Small intestine (tissue), 7 donors: ENCODE measurements at regions not wholly inside any gene's neighbourhood (a gene's known extent, or its start where the extent isn't known, plus 50 kb on each side); places are given as distances from the start of the nearest gene placed in this dataset.
"Not testable (repeated sequence)": the region's sequence is repeated elsewhere in the genome, so short reads cannot be mapped to it uniquely, and the experiment has no call there.

Experiments
- DNase-seq, 2 donors: peaks; one replicate each; pipeline versions ENCODE4 v3.0.0 to v3.0.0-alpha.2; 2013
- FAIRE-seq: peaks from 2 replicates; lab custom pipeline; 2012; peaks lifted over from hg19 to GRCh38; lab: Jason Lieb, UNC
- H3K27ac ChIP-seq, 3 donors: one replicate each; pipeline ENCODE4 v1.5.1; 2013; ENCODE audit warnings: low read length in 2 of 3, mild to moderate bottlenecking in 2 of 3, control low read depth in 1 of 3, inconsistent platforms in 1 of 3, low read depth in 1 of 3, moderate library complexity in 1 of 3
- H3K27me3 ChIP-seq, 3 donors: one replicate each; pipeline ENCODE4 v1.6.1; 2013; ENCODE audit warnings: low read length in 3 of 3, inconsistent platforms in 1 of 3; ENCODE audit not compliant: control insufficient read depth in 3 of 3, insufficient read depth in 3 of 3
- H3K36me3 ChIP-seq, 3 donors: one replicate each; pipeline ENCODE4 v1.6.1; 2013; ENCODE audit warnings: low read length in 3 of 3, inconsistent platforms in 1 of 3, low read depth in 1 of 3, mild to moderate bottlenecking in 1 of 3, moderate library complexity in 1 of 3; ENCODE audit not compliant: control insufficient read depth in 3 of 3, insufficient read depth in 2 of 3
- H3K4me1 ChIP-seq, 3 donors: one replicate each; pipeline ENCODE4 v1.6.1; 2013; ENCODE audit warnings: low read length in 2 of 3, inconsistent platforms in 1 of 3, low read depth in 1 of 3, mild to moderate bottlenecking in 1 of 3, moderate library complexity in 1 of 3; ENCODE audit not compliant: control insufficient read depth in 3 of 3, insufficient read depth in 2 of 3
- H3K4me3 ChIP-seq, 3 donors: one replicate each; pipeline ENCODE4 v1.5.1; 2013; ENCODE audit warnings: low read length in 3 of 3, control low read depth in 1 of 3, inconsistent platforms in 1 of 3, low read depth in 1 of 3, mild to moderate bottlenecking in 1 of 3, moderate library complexity in 1 of 3
- H3K9me3 ChIP-seq, 2 donors: one replicate each; pipeline ENCODE4 v1.6.1; 2013; ENCODE audit warnings: low read depth in 1 of 2, low read length in 1 of 2; ENCODE audit not compliant: control insufficient read depth in 2 of 2, insufficient read depth in 1 of 2
- WGBS, 3 donors: extraction: QIAGEN DNeasy Blood & Tissue Kit; methylation state at CpG; one replicate each; pipeline ENCODE4 v1.1.7; 2013; 5-methylcytosine and 5-hydroxymethylcytosine counted together
- donor health status: healthy with polysubstance abuse.
- donor health status: control.
- donor health status: control.
- donor health status: Bipolar disorder and iron deficiency.
- donor health status: healthy.

DNA sequence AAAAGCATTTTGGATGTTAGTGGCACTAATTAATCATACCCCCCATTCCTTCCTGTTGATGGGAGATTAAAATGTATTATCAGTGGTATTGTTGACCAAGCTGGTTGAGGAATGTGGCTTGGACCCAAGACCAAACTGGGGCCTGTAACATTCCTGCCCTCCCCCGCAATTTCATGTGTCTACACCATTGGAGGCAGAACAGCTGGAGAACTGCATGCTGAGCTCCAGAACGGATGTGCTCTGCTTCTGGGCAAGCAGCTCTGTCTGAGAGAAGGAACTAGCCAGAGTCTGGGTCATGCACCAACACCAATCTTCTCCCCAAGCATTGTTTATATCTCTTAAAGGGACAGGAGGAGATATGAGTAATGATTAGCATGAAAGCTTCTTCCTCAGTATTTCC, 185.5 kb downstream of the CEP135 start:
- DNase-seq (no peak), FAIRE-seq (no peak)
- Histone ChIP-seq H3K4me3 (no peak overlapping the region), H3K9me3 (no peaks in the 10 kb centered on the region), H3K27me3 (no peaks in the 10 kb centered on the region), H3K36me3 (no peaks in the 10 kb centered on the region), H3K27ac (no peak overlapping the region), H3K4me1 (peaks cover 0 to 1% (median 0%) of the 10 kb centered on the region in 3 donors)
- WGBS, 3 donors = 47 to 81% (median 49%) methylated on average over 2 of the region's 2 CpGs

DNA sequence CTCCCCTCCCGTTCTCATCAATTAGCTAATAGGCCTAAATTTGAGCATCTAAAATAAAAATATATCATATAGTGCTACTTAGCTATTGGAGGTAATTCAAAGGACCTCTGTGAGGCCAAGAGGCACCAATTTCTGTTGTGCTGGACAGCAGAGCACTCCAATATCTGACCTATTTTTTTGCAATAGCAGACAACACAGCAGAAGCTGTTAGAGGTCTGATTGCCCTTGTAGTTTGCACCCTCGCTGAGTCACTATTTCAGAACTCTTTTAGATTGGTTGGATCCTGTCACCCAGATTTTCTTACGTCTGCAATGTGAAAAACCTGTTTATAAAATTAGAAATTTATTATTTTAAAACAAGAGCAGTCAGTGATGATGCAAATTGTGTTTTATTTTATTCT, 184.1 kb downstream of the CEP135 start:
- FAIRE-seq (no peak), DNase-seq (peak; percentile 5 to 18)
- Histone ChIP-seq H3K36me3 (no peaks in the 10 kb centered on the region), H3K9me3 (no peaks in the 10 kb centered on the region), H3K4me1 (peaks cover 0 to 1% (median 0%) of the 10 kb centered on the region in 3 donors), H3K27ac (no peak overlapping the region), H3K4me3 (no peak overlapping the region), H3K27me3 (no peaks in the 10 kb centered on the region)
- WGBS, 3 donors = 74 to 80% (median 76%) methylated on average over 3 of the region's 3 CpGs

DNA sequence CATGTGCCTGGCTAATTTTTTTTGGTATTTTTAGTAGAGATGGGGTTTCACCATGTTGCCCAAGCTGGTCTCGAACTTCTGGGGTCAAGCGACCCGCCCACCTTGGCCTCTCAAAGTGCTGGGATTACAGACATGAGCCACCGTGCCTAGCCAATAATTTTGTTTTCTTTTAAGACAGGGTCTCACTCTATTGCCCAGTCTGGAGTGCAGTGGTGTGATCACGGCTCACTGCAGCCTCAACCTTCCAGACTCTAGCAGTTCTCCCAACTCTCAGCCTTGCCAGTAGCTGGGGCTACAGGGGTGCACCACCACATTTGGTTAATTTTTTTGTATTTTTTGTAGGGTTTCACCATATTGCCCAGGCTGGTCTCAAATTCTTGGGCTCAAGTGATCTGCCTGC, 183.4 kb downstream of the CEP135 start:
- not testable (repeated sequence) for DNase-seq, H3K27ac ChIP-seq, H3K36me3 ChIP-seq, H3K9me3 ChIP-seq, H3K4me3 ChIP-seq, H3K27me3 ChIP-seq, FAIRE-seq, H3K4me1 ChIP-seq
- WGBS, 3 donors = 81 to 87% (median 82%) methylated on average over 5 of the region's 5 CpGs

DNA sequence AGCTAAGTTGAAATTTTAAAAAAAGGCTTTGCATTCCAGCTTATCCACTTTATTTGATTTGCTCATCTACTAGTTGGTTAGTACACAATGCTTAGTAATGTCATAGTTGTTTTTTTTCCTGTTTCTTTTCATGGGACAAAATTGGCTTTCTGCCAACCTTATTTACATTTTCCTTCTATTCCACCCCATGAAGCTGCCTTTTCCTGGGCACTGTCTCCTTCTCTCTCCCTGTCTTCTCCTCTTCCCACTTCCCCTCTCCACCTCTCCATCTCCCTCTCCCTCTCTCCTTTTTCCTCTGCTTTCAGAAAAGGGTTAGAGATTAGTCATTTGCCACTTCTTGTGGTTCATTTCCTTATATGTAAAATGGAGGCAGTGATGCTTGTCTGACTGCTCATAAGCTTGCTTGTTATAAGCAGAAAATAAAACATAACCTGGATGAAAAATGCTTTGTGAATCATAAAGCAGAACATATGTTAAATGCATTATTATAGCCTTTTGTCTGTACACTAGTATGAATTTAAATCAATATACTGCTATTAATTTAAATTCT, 181.9 kb downstream of the CEP135 start:
- Histone ChIP-seq H3K4me1 (peaks cover 0 to 1% (median 0%) of the 10 kb centered on the region in 3 donors), H3K27me3 (no peaks in the 10 kb centered on the region)
- FAIRE-seq = no peak

DNA sequence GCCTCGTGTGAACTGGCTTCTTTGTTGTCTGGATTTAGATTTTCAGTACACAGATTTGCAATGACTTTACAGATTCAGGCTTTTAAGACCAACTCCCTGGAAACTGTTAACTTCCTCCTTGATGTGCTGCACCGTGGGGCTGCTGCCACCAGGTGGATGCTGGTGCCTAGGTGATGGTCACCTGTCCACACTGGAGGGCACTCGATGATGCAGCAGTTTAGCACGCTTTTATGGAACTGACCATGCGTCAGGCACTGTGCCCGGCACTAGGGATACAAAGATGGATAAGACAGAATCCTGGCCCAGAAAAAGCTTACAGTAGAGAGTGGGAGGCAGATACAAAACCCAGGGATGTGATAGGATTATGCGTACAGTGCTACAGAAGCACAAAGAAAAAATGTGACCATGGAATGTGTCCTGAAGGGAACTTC, 180.7 kb downstream of the CEP135 start:
- FAIRE-seq (no peak), DNase-seq (peak; percentile 73 to 76)
- Histone ChIP-seq H3K36me3 (no peaks in the 10 kb centered on the region), H3K4me1 (peaks cover 0 to 1% (median 0%) of the 10 kb centered on the region in 3 donors), H3K27me3 (no peaks in the 10 kb centered on the region), H3K9me3 (no peaks in the 10 kb centered on the region), H3K4me3 (no peak overlapping the region), H3K27ac (no peak overlapping the region)
- WGBS, 3 donors = 39 to 60% (median 43%) methylated on average over 7 of the region's 7 CpGs

More for the DNA sequence above, 181.9 kb downstream of the CEP135 start:
- no peak overlapping the region for H3K27ac ChIP-seq
- no peaks in the 10 kb centered on the region for H3K36me3 ChIP-seq
- no peak overlapping the region for H3K4me3 ChIP-seq
- H3K9me3 ChIP-seq = no peaks in the 10 kb centered on the region
- no peak for DNase-seq

DNA sequence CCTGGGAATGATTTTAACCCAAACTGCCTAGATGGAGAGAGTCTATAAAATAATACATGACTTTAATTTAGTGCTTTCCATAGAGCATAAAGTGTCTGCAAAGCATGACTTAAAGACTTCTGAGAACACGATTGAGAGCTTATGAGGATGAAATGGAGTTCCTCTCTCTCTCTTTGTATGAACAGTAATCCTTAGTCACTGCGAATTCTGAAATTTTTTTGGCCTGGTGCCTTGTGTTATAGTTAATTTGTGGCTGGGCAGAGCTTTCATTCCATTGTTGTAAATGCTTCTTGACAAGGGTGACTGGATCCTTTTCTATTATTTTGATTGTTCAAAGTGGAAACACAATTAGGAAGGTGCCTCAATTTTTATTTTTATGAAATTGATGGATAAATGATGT, 179.5 kb downstream of the CEP135 start:
- Histone ChIP-seq H3K36me3 (no peaks in the 10 kb centered on the region), H3K4me3 (no peak overlapping the region)

DNA sequence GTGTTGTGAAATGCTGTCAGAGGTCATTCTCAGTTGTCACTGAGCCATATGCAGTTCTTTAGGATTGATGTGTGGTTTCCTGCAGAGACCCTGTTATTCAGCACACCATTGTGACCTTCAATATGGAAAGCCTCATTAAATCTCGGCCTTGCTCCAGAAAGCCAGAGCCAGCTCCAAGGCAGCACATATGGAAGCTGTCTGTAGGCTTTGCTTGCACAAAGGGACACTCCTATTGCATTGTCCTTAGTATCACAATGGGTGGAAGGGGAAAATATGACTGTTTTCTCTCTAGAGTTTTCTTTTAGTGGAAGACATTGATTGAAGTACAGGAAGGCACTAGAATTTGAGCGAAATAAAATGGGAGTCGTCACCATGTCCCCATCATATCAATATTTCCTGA, 179.0 kb downstream of the CEP135 start:
- FAIRE-seq (no peak), DNase-seq (no peak)
- Histone ChIP-seq H3K4me3 (no peak overlapping the region), H3K27ac (no peak overlapping the region), H3K9me3 (no peaks in the 10 kb centered on the region), H3K4me1 (peaks cover 0 to 1% (median 0%) of the 10 kb centered on the region in 3 donors), H3K27me3 (no peaks in the 10 kb centered on the region), H3K36me3 (no peaks in the 10 kb centered on the region)
- 68 to 91% (median 83%) methylated on average over 3 of the region's 3 CpGs for WGBS, 3 donors

More for the DNA sequence above, 179.5 kb downstream of the CEP135 start:
- H3K4me1 ChIP-seq = peaks cover 0 to 1% (median 0%) of the 10 kb centered on the region in 3 donors
- WGBS, 3 donors = 45 to 66% (median 58%) methylated on average over 2 of the region's 2 CpGs
- DNase-seq = no peak
- H3K27ac ChIP-seq = no peak overlapping the region
- FAIRE-seq = no peak
- H3K9me3 ChIP-seq = no peaks in the 10 kb centered on the region
- no peaks in the 10 kb centered on the region for H3K27me3 ChIP-seq

DNA sequence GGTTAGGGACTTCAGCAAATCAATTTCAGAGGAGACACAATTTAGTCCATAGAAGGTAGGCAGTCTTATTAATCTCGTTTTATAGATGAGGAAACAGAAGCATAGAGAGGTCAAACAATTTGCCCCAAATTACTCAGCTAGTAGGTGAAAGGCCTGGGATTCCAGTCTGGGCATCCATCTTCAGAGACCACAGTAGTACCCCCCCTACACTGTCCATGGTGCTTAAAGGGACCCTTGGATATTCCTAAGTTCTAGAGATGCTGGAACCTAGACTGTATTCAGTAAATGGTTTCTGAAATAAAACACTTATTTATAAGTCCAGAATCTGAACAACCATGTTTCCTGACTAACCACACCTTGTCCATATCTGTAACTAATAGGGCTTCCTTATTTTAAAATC, 174.8 kb downstream of the CEP135 start:
- DNase-seq = no peak
- Histone ChIP-seq H3K4me3 (no peak overlapping the region), H3K36me3 (no peaks in the 10 kb centered on the region), H3K4me1 (no peaks in the 10 kb centered on the region), H3K9me3 (no peaks in the 10 kb centered on the region), H3K27ac (no peak overlapping the region), H3K27me3 (no peaks in the 10 kb centered on the region)
- 58 to 78% (median 73%) methylated on average over 1 of the region's 1 CpG for WGBS, 3 donors
- no peak for FAIRE-seq

DNA sequence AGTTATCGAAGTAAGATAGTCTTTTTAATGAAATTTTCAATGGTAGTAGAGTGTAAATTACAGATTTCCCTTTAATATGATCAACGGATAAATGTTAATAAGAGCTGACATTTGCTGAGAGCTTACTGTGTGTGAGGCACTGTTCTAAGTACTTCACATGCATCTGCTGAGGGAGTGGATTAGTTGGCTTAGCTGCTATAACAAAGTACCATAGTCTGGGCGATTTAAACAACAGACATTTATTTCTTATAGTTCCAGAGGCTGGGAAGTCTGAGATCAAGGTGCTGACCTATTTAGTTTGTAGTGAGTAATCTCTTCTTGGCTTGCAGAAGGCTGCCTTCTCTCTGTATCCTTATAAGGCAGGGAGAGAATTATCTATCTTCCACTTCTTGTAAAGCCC, 174.3 kb downstream of the CEP135 start:
- DNase-seq = no peak

More for the DNA sequence above, 174.3 kb downstream of the CEP135 start:
- FAIRE-seq = no peak
- Histone ChIP-seq H3K27ac (no peak overlapping the region), H3K9me3 (no peaks in the 10 kb centered on the region), H3K4me3 (no peak overlapping the region), H3K27me3 (no peaks in the 10 kb centered on the region), H3K36me3 (no peaks in the 10 kb centered on the region), H3K4me1 (no peaks in the 10 kb centered on the region)
- 67 to 78% (median 68%) methylated on average over 3 of the region's 3 CpGs for WGBS, 3 donors
